ENCODE measurements at regions not wholly inside any gene's neighbourhood (a gene's known extent, or its start where the extent isn't known, plus 50 kb on each side); places are given as distances from the start of the nearest gene placed in this dataset.

DNA sequence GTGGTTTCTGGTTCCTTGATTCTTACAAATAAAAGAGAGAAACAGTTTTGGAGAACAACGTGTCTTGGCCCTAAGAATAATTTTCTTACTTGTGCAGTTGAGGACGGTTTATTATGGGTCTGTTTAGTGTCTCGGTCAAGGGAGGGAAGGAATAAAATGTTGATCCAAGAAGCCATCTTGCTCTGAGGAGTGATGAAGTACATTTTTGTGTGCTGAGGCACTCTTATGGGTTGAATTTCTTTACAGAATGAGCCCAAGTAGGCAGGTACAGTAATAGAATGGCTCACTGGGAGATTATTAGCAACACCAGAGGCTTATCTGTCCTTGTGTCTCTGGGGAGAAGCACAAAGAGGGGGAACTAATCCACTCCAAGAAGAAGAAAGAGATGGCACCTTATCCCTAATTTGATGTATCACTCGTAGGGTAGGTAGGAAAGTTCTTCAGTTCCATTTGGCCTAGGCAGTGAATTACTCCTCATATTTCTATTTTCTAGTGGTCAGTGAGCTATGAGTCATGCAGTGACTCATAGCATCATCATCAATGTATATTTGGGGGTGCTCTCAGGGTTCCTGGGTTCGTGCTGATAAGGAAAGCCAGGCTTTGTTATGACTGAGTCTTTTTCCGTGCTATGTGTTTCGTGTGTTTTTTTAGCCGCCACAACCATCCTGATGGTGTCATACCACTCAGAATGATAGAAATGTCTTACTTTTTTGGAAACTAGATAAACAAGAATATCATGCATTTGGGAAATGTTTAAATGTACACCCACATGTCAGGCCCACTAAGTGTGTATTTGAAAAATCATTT, 250.1 kb upstream of the CTAGE1 start:
- H3K4me1 ChIP-seq (ENCODE audit: low read depth) = no peaks in the 10 kb centered on the region
- no peak overlapping the region for H3K4me3 ChIP-seq
- H3K36me3 ChIP-seq (ENCODE audit: low read depth) = no peaks in the 10 kb centered on the region
- peaks cover 8% of the 10 kb centered on the region for H3K9me3 ChIP-seq
- no peak for ATAC-seq
- intact Hi-C loops (cut with DNase I, micrococcal nuclease) = no loop called here
- no peak for DNase-seq
- TF ChIP-seq, protein P1, sequence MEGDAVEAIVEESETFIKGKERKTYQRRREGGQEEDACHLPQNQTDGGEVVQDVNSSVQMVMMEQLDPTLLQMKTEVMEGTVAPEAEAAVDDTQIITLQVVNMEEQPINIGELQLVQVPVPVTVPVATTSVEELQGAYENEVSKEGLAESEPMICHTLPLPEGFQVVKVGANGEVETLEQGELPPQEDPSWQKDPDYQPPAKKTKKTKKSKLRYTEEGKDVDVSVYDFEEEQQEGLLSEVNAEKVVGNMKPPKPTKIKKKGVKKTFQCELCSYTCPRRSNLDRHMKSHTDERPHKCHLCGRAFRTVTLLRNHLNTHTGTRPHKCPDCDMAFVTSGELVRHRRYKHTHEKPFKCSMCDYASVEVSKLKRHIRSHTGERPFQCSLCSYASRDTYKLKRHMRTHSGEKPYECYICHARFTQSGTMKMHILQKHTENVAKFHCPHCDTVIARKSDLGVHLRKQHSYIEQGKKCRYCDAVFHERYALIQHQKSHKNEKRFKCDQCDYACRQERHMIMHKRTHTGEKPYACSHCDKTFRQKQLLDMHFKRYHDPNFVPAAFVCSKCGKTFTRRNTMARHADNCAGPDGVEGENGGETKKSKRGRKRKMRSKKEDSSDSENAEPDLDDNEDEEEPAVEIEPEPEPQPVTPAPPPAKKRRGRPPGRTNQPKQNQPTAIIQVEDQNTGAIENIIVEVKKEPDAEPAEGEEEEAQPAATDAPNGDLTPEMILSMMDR (IDR thresholded peaks at IDR 0.05) = no peak

DNA sequence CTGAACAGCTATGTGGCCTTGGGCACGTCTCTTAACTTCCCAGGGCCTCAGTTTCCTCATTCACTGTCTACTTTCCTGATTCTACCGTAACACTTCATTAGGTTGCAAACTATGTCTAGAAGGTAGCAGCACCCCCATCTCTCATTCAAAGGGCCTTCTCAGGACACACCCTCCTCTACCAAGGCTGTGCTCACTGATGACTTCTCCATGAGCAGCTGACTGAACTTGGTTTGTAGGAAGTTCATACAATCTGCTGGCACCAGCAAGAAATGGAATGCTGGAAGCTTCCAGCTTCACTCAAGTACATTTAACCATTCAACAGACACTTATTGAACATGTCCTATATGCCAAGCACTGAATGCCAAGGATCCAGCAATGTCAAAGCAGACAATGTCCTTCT, 250.8 kb upstream of the CTAGE1 start:
- intact Hi-C loops (cut with DNase I, micrococcal nuclease) = no loop called here
- Histone ChIP-seq H3K9me3 (peaks cover 4% of the 10 kb centered on the region), H3K36me3 (ENCODE audit: low read depth) (no peaks in the 10 kb centered on the region)

DNA sequence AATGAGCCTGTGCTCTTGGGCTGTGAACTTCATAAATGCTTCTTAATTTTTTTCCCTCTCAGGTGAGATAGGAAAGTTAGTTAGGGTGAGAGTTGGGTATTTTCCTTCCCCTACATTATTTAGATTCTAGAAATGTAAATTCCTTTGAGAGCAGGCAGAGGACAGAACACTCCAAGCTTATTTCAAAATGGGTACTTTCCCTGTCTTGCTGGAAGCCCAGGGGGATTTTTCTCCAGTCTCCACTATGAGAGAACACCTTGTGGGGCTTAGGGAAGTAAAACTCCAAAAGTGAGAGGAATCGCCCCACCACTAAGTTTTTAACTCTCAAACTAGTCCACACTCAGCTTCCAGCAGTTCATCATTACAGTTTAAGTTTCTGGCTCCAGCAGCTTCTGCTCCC, 253.2 kb upstream of the CTAGE1 start:
- intact Hi-C loops (cut with DNase I, micrococcal nuclease) = no loop called here
- H3K4me1 ChIP-seq (ENCODE audit: low read depth) = no peaks in the 10 kb centered on the region
- no peaks in the 10 kb centered on the region for H3K9me3 ChIP-seq
- no peak for ATAC-seq
- no peak for DNase-seq
- H3K4me3 ChIP-seq = no peak overlapping the region
- TF ChIP-seq, protein P1 (IDR thresholded peaks at IDR 0.05) = no peak
- H3K36me3 ChIP-seq (ENCODE audit: low read depth) = no peaks in the 10 kb centered on the region

More for the DNA sequence above, 250.8 kb upstream of the CTAGE1 start:
- DNase-seq (no peak), ATAC-seq (no peak)
- Histone ChIP-seq H3K4me1 (ENCODE audit: low read depth) (no peaks in the 10 kb centered on the region), H3K4me3 (no peak overlapping the region)
- TF ChIP-seq, protein P1 (IDR thresholded peaks at IDR 0.05) = no peak

DNA sequence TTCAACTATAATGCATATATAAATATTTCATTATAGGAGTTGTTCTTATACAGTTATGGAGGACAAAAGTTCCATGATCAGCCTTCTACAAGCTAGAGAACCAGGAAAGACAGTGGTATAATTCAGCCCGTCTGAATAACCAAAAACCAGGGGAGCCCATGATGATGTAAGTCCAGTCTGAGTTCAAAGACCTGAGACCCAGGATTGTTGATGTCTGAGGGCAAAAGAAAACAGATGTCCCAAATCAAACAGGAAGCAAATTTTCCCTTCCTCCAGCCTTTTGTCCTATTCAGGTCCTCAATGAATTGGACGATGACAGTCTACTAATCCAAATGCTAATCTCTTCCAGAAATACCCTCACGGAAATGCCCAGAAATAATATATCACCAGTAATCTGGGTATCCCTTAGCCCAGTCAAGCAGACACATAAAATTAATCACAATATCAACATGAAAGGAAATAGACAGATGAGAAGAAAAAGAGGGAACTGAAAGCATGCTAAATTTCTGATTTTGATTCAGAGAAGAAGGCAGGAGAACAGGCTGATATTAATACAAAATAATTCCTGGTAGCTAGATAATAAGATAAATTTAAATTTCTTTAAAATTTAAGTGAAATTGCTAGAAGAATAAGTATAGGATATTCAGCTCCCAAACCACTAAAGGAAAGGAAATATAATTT, 255.6 kb upstream of the CTAGE1 start:
- Histone ChIP-seq H3K4me3 (no peak overlapping the region), H3K36me3 (ENCODE audit: low read depth) (no peaks in the 10 kb centered on the region), H3K4me1 (ENCODE audit: low read depth) (peaks cover 5% of the 10 kb centered on the region), H3K9me3 (no peaks in the 10 kb centered on the region)
- ATAC-seq (no peak), DNase-seq (no peak)
- TF ChIP-seq, protein P1 (IDR thresholded peaks at IDR 0.05) = no peak
- intact Hi-C loops (cut with DNase I, micrococcal nuclease) = no loop called here

DNA sequence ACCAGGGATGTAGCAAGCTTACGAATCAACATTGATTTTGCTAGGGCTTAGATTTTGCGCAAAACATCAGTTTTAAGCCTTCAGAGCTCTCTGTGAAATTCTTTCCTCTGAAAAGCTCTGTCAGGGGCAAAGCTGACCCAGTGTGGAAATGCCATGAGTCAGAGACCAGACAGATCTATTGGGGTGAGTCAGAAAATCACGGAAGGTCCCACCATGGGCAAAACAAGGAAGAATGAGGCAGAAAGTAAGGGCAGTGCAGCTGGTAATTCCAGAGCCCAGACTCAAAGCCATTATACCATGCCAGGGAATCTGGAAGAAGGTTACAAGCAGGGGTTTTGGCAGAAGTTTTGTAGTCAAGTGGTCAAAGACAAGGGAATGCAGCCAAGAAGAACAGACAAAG, 256.6 kb upstream of the CTAGE1 start:
- Histone ChIP-seq H3K4me3 (no peak overlapping the region), H3K4me1 (ENCODE audit: low read depth) (peaks cover 5% of the 10 kb centered on the region), H3K9me3 (no peaks in the 10 kb centered on the region), H3K36me3 (ENCODE audit: low read depth) (no peaks in the 10 kb centered on the region)
- intact Hi-C loops (cut with DNase I, micrococcal nuclease) = no loop called here
- TF ChIP-seq, protein P1 (IDR thresholded peaks at IDR 0.05) = no peak
- DNase-seq (no peak), ATAC-seq (no peak)

Data from mucosa of descending colon (tissue), 3 donors.